Activated CD8-positive, alpha-beta memory T cell treated with anti-CD3 and anti-CD28 coated beads, Interleukin-2, amount 50 U/mL, for 24 hours (primary cell): ENCODE measurements at regions not wholly inside any gene's neighbourhood (a gene's known extent, or its start where the extent isn't known, plus 50 kb on each side); places are given as distances from the start of the nearest gene placed in this dataset.
"Not testable (repeated sequence)": the region's sequence is repeated elsewhere in the genome, so short reads cannot be mapped to it uniquely, and the experiment has no call there.

Source experiments
- DNase-seq: peaks from one replicate; pipeline ENCODE4 v3.0.0-alpha.2; 2020; ENCODE audit errors: extremely low read depth

DNA sequence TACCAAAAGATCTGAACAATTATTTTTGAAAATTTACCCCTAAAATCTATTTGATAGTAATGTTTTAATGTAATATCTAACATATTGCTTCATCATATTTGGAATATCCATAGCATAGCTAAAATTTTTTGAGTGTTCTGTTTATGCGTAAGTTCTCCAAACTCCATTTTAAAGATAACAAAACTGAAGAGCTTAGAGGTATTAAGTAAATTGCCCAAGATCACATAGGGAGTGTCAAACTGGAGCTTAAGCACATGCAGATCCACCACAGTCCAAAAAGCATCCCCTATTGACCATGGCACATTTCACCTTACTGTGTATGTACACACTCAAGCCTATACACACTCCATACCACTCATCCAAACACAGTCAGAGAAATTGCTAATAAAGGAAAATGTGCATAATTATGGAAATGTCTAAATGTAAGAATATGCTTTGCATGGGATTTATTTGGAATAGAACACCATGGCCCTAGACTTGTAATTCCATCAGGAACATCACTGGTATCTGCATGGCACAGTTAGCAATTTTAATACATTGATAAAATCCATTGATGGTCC lies 85.2 kb upstream of the TGFBR2 start:
- no peak for DNase-seq

- no peak for DNase-seq
These were observed 83.9 kb upstream of the TGFBR2 start for GRCh38 chr3:30522476-30522875.

DNA sequence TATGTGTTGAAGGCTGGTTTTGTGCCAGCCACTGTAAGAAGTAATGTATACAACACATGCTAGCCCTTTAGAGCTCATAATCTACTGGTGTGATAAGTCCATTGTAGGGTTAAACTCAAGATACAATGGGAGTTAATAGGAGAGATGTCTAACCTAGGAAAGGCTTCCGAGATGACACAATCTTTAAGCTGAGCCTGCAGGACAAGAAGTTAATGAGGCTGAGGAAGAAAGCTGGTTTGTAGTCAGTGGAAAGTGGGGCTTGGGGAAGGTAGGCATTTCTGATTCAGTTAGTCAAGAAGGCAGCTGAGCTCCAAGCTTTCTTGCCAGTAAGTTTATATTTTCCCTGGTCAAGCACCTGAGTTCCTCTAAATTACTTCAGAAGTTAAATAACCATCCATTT lies 83.0 kb upstream of the TGFBR2 start:
- DNase-seq = no peak

- no peak for DNase-seq
These were observed 81.9 kb upstream of the TGFBR2 start for GRCh38 chr3:30524357-30525040.

- no peak for DNase-seq
These were observed 80.4 kb upstream of the TGFBR2 start for GRCh38 chr3:30526031-30526430.

DNA sequence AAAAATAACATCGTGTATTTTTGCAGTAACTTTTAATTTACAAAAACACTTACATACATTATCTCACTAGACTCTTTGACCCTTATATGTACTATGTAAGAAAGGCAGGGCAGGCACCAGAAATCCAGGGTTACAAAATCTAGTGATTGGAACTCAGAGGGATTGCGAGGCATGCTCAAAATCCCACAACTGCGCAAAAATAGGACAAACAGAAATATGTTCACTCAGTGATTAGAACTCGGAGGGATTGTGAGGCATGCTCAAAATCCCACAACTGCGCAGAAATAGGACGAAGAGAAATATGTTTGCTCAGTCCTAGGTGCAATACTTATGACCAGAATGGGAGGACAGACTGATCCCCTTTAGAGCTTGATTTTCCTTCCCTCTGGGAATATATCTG lies 79.2 kb upstream of the TGFBR2 start:
- DNase-seq = no peak

GRCh38 chr3:30527720-30528119 lies 78.7 kb upstream of the TGFBR2 start:
- no peak for DNase-seq

- no peak for DNase-seq
These were observed 76.3 kb upstream of the TGFBR2 start for GRCh38 chr3:30530084-30530483.

- DNase-seq = no peak
These were observed 75.3 kb upstream of the TGFBR2 start for GRCh38 chr3:30531017-30531570.

DNA sequence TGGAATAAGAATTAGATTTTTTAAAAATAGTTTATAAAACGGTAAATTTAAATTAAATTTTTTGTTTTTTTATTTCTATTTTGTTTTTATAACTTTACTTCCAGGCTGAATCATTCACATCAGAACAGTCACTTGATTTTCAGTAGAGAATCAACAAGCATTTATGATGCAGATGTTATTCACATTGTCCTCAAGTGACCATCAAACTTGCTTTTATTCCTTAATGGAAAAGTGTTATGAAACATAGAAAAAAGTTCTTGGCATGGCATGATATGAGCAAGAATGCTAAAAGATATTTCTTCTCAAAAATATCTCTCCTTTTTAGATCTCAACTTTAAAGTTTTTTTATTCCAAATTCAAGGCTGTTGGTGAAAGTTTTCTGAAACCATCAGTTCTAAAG lies 70.9 kb upstream of the TGFBR2 start:
- DNase-seq = no peak

GRCh38 chr3:30538791-30539190 lies 67.6 kb upstream of the TGFBR2 start:
- DNase-seq = no peak

DNA sequence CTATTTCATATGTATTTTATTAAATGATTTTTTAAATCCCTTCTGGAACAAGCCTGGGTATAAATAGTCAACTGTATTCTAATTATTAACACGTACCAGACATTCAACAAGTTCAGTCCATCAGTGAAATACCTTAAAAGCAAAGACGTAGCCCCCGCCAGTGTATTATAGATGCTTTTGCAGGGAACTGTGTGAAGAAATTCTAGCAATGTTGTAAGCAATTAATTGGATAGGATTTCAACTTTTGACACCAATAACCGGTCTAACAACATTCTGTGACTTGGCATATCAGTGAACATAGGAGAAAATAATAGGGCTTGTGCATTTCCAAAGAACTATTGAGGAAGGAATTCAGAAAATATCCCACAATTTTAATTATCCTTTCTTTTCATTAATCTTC lies 67.2 kb upstream of the TGFBR2 start:
- no peak for DNase-seq

GRCh38 chr3:30539772-30540171 lies 66.6 kb upstream of the TGFBR2 start:
- DNase-seq = no peak

DNA sequence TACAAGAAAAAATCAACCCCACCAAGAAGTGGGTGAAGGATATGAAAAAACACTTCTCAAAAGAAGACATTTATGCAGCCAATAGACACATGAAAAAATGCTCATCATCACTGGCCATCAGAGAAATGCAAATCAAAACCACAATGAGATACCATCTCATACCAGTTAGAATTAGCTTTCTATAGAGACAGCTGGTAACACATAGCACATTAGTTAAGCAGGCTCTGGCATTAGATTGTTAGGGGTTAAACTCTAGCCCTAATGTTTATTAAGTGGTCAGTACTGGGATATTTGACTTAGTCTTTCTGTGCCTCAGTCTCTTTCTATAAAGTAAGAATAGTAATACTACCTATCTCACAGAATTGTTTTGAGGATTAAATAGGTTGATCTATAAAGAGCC lies 65.2 kb upstream of the TGFBR2 start:
- DNase-seq = not testable (repeated sequence)

DNA sequence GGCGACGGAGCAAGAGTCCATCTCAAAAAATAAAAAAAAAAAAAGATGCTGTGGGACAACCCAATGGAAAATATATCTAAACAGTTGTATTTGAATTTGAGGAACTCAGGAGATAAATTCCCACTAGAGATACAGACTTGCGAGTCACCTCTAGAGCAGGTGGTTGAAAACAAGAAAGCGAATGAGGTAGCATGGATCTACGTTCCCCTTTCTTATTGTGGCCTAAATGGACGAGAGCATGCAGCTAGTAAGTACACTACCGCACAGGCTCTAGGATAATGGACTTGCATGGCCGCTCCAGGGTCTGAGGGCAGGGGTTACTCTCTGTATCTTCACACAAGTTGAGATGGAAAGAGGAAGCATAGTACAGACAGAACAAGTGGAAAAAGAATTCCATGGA lies 63.5 kb upstream of the TGFBR2 start:
- DNase-seq = no peak

GRCh38 chr3:30544812-30545211 lies 61.6 kb upstream of the TGFBR2 start:
- no peak for DNase-seq

- no peak for DNase-seq
These were observed 59.5 kb upstream of the TGFBR2 start for GRCh38 chr3:30546934-30547333.

DNA sequence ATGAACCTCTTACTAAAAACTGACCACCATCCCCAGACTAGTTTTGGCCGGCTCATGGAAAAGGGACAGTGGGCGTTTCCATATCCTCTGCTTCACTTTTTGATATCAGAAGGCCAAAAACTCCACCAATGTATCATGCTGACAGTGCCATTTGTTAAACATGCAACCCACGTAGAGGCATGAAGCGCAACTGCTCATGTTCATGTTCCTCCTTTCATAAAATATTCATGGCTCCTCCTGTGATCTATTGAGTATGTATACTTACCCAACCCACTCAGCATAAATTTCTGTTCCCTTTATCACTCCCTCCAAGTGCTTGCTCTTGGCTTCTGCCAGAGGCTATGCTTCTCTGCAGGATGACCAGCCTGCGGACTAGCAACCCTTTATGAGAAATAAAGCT lies 58.7 kb upstream of the TGFBR2 start:
- DNase-seq = no peak

GRCh38 chr3:30548600-30548999 lies 57.8 kb upstream of the TGFBR2 start:
- DNase-seq = no peak

GRCh38 chr3:30549600-30549999 lies 56.8 kb upstream of the TGFBR2 start:
- no peak for DNase-seq

GRCh38 chr3:30550246-30550645 lies 56.2 kb upstream of the TGFBR2 start:
- DNase-seq = no peak

DNA sequence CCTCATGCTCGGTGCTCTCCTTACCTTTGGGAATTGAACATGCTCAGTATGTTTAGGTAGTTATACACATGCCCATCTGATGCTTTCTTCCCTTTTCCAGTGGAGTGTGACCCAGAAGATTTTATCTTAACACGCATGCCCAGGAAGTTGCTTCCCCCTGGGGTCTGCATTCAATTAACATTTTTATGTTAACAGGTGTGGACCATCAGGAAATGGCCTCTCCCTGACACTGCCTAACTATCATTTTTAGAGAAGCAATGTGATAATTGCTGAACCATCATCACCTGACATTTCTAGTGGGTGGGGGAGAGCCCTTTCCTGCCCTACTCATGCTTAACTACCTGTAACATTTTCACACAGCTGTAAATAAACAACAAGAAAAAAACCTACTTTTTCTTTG lies 55.1 kb upstream of the TGFBR2 start:
- no peak for DNase-seq

- DNase-seq = no peak
These were observed 54.5 kb upstream of the TGFBR2 start for GRCh38 chr3:30551927-30552326.
